ENCODE measurements at regions not wholly inside any gene's neighbourhood (a gene's known extent, or its start where the extent isn't known, plus 50 kb on each side); places are given as distances from the start of the nearest gene placed in this dataset.
A peak's percentile ranks its signal among the peaks of the same experiment; 100 is the strongest.

DNA sequence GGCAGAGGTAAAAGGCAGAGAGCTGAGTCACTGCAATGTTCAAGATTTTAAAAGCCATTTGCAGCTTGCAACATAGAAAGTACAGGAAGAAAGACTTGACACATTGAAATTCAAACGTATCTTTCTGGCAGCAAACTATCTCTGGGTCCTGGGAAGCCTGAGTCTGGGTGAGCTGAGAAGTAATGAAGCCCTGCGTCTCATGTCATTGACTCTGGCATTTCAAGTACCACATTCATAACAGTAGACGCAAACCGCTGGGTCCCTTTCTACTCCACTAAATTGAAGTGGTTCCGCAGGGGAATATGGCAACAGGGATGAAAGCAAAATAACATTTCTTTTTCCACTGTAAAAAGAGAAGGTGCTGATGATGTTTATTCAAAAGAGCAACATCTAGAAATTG, 694.3 kb downstream of the BRINP1 start:
- TF ChIP-seq TAF1 (IDR thresholded peaks at IDR 0.05; ENCODE audit: borderline replicate concordance, insufficient read depth, low read length) (no peak), FOXP2 (optimal IDR thresholded peaks at IDR 0.05; ENCODE audit: borderline replicate concordance, extremely low read depth, extremely low read length, insufficient read depth) (no peak), SIN3A (IDR thresholded peaks at IDR 0.05; ENCODE audit: borderline replicate concordance, insufficient read depth, low read length) (no peak), POLR2AphosphoS5 (IDR thresholded peaks at IDR 0.05; ENCODE audit: low read depth, low read length) (no peak)
- TF ChIP-seq, protein P1, sequence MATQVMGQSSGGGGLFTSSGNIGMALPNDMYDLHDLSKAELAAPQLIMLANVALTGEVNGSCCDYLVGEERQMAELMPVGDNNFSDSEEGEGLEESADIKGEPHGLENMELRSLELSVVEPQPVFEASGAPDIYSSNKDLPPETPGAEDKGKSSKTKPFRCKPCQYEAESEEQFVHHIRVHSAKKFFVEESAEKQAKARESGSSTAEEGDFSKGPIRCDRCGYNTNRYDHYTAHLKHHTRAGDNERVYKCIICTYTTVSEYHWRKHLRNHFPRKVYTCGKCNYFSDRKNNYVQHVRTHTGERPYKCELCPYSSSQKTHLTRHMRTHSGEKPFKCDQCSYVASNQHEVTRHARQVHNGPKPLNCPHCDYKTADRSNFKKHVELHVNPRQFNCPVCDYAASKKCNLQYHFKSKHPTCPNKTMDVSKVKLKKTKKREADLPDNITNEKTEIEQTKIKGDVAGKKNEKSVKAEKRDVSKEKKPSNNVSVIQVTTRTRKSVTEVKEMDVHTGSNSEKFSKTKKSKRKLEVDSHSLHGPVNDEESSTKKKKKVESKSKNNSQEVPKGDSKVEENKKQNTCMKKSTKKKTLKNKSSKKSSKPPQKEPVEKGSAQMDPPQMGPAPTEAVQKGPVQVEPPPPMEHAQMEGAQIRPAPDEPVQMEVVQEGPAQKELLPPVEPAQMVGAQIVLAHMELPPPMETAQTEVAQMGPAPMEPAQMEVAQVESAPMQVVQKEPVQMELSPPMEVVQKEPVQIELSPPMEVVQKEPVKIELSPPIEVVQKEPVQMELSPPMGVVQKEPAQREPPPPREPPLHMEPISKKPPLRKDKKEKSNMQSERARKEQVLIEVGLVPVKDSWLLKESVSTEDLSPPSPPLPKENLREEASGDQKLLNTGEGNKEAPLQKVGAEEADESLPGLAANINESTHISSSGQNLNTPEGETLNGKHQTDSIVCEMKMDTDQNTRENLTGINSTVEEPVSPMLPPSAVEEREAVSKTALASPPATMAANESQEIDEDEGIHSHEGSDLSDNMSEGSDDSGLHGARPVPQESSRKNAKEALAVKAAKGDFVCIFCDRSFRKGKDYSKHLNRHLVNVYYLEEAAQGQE (IDR thresholded peaks at IDR 0.05; ENCODE audit: insufficient read depth in 1 of 2, low read depth in 2 of 2, low read length in 2 of 2) = no peak

DNA sequence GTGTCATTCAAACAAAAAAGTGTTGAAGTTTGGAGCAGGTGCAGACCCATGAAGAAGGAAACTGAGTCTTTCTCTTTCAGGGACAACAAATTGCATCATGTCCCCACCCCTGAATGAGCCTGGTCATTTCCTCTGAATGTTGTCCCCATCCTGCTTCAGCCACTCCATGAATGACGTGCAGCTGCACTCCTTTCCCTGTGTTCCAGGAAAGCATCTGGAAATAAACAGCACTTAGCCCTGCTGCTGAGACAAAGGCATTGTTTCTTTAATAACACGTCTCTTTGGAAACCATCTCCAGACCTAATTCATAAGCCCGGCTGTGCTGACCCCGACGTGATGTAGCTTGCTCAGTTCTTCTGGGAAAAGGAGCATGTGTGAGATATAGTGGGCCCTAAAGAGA, 682.3 kb downstream of the BRINP1 start:
- TF ChIP-seq FOXP2 (optimal IDR thresholded peaks at IDR 0.05; ENCODE audit: borderline replicate concordance, extremely low read depth, extremely low read length, insufficient read depth) = peak; percentile 87
- TF ChIP-seq, protein P1 (IDR thresholded peaks at IDR 0.05; ENCODE audit: insufficient read depth in 1 of 2, low read depth in 2 of 2, low read length in 2 of 2) = no peak

DNA sequence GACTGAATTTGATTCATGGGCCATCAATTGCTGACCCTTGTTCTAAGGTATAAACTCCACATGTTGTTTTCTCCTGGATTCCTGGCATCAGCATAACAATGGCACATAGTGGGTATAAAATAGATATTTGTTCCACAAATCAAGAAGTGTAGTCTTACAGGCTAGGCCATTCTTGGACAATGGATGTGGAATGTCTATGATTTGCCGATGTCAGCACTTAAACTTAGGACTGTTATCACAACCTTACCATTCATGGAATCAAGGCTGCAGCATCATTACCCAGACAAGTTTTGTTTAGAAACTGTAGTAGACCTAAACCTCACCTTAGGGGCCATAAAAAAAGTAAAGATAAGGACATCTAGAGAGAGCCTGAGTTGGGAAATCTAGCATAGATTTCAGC, 680.0 kb downstream of the BRINP1 start:
- TF ChIP-seq, protein P1 (IDR thresholded peaks at IDR 0.05; ENCODE audit: insufficient read depth in 1 of 2, low read depth in 2 of 2, low read length in 2 of 2) = no peak
- TF ChIP-seq FOXP2 (optimal IDR thresholded peaks at IDR 0.05; ENCODE audit: borderline replicate concordance, extremely low read depth, extremely low read length, insufficient read depth) (no peak), SIN3A (IDR thresholded peaks at IDR 0.05; ENCODE audit: borderline replicate concordance, insufficient read depth, low read length) (no peak), TAF1 (IDR thresholded peaks at IDR 0.05; ENCODE audit: borderline replicate concordance, insufficient read depth, low read length) (no peak), POLR2AphosphoS5 (IDR thresholded peaks at IDR 0.05; ENCODE audit: low read depth, low read length) (no peak)

DNA sequence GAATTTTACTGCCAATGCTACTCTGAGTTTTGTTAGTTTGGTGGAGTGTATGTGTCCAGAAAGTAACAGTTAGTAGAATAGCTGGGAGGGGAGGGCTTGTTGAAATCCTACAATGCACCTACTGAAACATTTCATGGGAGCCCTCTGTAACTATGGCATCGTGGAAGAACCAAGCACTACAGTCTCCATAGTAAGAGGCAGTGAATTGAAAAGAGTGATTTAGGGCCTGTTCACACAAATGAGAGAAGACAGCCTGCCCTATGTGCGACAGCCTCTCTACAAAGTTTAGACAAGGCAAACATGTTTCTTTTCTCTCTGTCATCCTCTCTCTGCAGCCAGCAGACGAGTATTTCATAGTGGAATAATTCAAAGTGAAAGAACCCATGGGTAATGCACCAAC, 676.6 kb downstream of the BRINP1 start:
- TF ChIP-seq POLR2AphosphoS5 (IDR thresholded peaks at IDR 0.05; ENCODE audit: low read depth, low read length) (no peak), SIN3A (IDR thresholded peaks at IDR 0.05; ENCODE audit: borderline replicate concordance, insufficient read depth, low read length) (no peak), TAF1 (IDR thresholded peaks at IDR 0.05; ENCODE audit: borderline replicate concordance, insufficient read depth, low read length) (no peak), FOXP2 (optimal IDR thresholded peaks at IDR 0.05; ENCODE audit: borderline replicate concordance, extremely low read depth, extremely low read length, insufficient read depth) (no peak)
- TF ChIP-seq, protein P1 (IDR thresholded peaks at IDR 0.05; ENCODE audit: insufficient read depth in 1 of 2, low read depth in 2 of 2, low read length in 2 of 2) = no peak

DNA sequence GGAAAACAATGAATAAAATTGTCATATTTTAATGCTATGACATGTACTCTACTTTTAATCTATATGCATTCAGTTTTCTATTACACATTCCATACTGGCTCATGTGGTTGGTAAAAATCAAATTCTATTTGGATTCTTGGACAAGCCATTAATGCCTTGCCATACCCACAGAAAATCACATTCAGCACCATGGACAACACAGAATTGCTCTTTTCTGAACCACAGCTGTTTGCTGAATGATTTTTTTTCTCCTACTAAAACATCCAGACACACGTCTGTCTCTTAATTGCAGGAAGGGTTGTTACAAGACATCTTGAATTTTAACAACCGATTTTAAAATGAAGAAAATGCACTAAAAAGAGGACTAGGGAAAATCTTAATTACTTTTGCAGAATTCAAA, 675.6 kb downstream of the BRINP1 start:
- no peak for TF ChIP-seq TAF1 (IDR thresholded peaks at IDR 0.05; ENCODE audit: borderline replicate concordance, insufficient read depth, low read length)
- TF ChIP-seq, protein P1 (IDR thresholded peaks at IDR 0.05; ENCODE audit: insufficient read depth in 1 of 2, low read depth in 2 of 2, low read length in 2 of 2) = peak; percentile 81 to 91
